Fibroblast of skin of right quadriceps (primary cell): ENCODE measurements at regions not wholly inside any gene's neighbourhood (a gene's known extent, or its start where the extent isn't known, plus 50 kb on each side); places are given as distances from the start of the nearest gene placed in this dataset.
"Not testable (repeated sequence)": the region's sequence is repeated elsewhere in the genome, so short reads cannot be mapped to it uniquely, and the experiment has no call there.

Experiments
- DNase-seq: peaks from one replicate; pipeline ENCODE4 v3.0.0-alpha.2; 2013

- no peak for DNase-seq
Observed at GRCh38 chr1:82091265-82091664, 290.5 kb downstream of the ADGRL2 start.

DNA sequence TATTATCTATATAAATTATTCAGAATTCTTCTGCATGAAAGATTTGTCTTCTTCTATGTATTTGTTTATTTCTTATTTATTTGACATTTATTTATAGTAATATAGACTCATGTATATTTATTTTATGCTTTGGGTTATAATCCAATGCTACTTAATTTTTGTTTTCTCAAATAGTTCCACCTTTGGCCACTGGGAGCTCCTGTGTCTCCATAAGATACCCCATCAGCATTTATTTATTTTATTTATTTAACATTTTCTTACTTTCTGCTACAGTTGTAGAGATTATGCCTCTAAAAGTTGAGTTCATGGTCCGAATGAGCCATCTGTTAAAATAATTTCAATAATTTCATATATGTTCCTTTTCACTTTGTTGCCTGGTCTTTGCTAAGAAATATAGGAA lies 289.4 kb downstream of the ADGRL2 start:
- DNase-seq, result no peak

DNA sequence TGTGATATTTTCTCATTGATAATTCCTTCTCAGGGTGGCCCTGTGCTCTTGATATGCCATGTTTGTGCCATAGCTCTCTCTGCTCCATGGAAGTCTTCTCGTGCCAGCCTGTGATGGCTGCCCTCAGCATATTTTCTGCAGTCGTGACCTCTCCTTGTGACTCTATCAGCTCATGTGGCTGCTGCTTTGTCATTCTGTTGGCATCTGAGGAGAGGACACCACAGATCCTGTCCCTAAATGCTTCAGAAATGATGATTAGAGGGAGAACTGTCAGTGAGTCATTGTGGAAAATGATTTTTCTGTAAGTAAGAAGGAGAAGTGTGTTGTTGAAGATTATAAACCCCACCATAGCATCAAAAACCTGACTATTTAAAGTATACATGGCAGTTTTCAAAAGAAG lies 286.0 kb downstream of the ADGRL2 start:
- peak; percentile 59 for DNase-seq

DNA sequence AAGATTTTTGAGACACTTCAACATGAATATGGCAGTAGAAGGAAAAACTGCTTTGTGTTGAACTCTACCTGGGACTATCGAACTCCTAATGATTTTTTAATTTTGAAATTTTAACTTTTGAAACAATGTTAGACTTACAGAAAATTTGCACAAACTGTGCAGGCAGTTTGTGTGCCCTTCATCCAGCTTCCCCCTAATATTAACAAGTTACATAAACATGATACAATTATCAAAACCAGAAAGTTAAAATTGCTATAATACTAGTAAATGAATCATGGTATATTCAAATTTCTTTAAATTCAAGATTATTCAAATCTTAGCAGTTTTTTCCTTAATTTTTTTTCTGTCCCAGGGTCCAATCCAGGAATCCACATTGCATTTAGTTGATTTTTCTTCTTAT lies 278.9 kb downstream of the ADGRL2 start:
- DNase-seq, result no peak

GRCh38 chr1:82073659-82074058 lies 272.9 kb downstream of the ADGRL2 start:
- no peak for DNase-seq

- no peak for DNase-seq
Observed at GRCh38 chr1:82073071-82073470, 272.3 kb downstream of the ADGRL2 start.

DNA sequence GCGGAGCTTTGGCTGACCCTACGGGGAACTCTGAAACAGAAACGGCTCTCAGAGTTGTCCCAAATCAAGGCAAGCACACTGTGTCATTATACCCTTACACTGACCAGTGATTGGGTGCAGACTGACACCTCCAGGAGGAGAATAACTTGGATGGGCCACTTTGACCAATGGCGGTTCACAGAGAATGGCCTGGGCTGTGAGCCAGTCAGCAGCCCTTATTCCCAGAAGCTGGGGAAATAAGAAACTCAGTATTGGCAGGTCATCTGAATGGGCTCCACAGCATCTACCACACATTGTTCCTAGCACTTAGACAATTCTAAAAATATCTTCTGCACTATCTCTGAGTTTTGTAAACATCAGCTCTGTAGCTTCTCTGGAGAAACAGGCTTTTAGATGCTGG lies 265.2 kb downstream of the ADGRL2 start:
- DNase-seq, result no peak

DNA sequence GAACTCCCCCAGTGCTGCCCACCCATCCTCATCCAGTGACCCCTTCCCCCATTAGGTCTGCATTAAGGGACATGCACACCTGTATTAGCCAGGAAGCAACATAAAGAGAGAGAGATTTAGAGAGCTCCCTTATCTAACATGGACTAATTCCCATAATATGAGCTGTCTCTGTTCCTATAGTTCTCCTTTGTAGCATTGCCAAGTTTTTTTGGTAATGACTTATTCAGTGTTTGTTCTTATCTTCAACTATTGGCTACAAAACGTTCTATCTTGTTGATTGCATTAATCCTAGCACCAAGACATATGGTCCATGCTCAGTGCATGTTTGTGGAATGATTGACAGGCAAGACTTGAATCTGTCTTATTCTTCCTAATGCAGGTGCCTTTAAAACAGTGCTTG lies 264.0 kb downstream of the ADGRL2 start:
- DNase-seq, result no peak

GRCh38 chr1:82062206-82062605 lies 261.5 kb downstream of the ADGRL2 start:
- no peak for DNase-seq

DNA sequence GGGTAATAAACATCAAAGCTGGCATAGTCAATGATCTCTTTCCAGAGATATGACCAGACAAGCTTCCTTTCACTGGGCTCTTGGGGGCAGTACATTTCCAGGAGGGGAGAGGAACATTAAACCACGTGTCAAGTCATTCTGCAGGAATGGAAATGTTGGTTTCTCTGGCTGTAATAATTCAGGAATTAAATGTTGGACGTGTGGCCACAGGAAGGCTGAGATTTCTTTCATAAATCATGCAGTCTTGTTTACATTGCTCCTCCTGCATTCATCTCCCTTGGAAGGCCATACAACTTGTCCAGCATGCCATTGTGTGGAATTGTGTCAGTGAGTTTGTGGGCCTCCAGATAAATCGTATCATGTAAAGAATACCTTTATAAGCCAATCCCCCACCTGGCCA lies 259.2 kb downstream of the ADGRL2 start:
- DNase-seq, result peak; percentile 63

- no peak for DNase-seq
Observed at GRCh38 chr1:82057011-82057410, 256.3 kb downstream of the ADGRL2 start.

DNA sequence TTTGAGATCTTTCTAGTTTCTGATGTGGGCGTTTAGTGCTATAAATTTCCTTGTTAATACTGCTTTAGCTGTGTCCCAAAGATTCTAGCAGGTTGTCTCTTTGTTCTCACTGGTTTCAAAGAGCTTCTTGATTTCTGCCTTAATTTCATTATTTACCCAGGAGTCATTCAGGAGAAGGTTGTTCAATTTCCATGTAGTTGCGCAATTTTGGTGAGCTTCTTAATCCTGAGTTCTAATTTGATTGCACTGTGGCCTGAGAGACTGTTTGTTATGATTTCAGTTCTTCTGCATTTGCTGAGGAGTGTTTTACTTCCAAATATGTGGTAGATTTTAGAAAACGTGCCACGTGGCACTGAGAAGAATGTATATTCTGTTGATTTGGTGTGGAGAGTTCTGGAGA lies 254.6 kb downstream of the ADGRL2 start:
- DNase-seq, result not testable (repeated sequence)

GRCh38 chr1:82052563-82052962 lies 251.8 kb downstream of the ADGRL2 start:
- no peak for DNase-seq

DNA sequence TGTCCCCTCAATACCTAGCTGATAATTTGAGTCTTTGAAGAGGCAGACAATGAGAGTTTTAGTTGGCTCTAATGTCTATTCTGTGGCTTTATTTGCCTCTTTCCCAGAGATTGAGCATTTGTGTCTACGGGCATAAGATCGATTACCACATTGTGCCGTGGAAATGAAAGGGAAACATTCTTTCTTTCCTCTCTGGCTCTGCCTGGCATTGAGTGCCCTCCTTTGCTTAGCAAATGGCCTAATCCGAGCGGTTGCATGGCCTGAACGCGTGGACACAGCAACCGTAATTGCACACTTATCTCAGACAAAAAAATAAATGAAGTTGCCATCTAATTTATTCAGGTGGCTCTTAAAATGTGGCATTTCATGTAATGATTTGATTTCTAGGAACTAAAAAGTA lies 247.9 kb downstream of the ADGRL2 start:
- DNase-seq, result no peak

DNA sequence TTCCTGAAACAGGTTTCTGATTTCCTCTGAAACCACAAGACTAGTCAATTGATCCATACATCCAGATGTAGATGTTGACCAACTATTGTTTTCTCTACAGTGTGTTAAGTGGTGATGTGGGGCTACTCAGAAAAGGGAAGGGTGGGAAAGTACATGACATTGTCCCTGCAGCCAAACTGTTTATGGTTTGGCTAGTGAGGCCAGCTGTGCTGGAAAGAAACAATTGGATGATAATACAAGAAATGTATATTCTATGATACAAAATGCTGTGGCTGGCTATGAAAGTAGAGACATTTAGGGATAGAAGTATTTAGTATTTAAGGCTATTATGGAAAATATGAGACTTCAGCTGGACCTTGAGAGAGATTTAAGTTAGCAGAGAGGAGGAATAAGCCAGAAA lies 244.5 kb downstream of the ADGRL2 start:
- no peak for DNase-seq

DNA sequence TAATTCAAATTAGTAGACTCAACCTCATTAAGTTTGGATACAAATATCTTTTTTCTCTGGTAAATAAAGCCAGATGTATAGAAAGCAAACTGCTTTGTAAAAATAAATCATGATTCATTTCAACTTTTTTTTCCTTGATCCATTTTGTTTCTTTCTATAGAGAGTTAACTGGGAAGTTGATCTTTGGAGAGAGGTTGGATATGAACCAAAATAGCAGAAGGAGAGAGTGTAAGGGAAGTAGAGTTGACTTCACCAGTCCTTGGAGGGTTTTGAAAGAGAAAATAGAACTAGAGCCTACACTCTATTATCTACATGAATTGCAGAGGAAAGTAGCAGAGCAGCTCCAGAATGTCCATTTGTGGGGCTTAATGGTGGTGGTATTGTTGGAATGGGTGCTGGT lies 243.8 kb downstream of the ADGRL2 start:
- no peak for DNase-seq

GRCh38 chr1:82044111-82044510 lies 243.4 kb downstream of the ADGRL2 start:
- no peak for DNase-seq

- DNase-seq, result no peak
Observed at GRCh38 chr1:82042306-82043060, 241.7 kb downstream of the ADGRL2 start.
